ENCODE measurements at regions not wholly inside any gene's neighbourhood (a gene's known extent, or its start where the extent isn't known, plus 50 kb on each side); places are given as distances from the start of the nearest gene placed in this dataset.
"Not testable (repeated sequence)": the region's sequence is repeated elsewhere in the genome, so short reads cannot be mapped to it uniquely, and the experiment has no call there.

DNA sequence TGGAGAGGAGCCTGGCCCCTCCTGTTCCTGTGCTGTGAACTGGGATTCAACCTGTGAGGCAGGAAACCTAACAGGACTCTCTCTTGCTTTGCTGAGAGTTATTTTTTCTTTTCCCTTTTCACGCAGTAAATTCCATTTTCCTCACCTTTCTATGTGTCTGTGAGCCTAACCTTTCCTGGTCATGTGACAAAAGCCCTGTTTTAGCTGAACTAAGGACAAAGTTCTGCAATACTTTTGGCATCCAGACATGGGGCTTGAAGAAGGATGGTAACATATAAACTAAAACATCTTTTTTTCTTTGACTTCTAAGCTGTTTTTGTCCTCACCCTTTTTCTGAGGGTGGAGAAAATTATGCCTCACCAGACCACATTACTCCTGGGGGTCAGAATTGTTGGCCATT lies 368.5 kb downstream of the HTR1B start:
- DNase-seq (ENCODE audit: low read depth) (no peak), FAIRE-seq (no peak)
- Histone ChIP-seq H3K36me3 (ENCODE audit: control insufficient read depth, insufficient read depth, low read length) (no peaks in the 10 kb centered on the region), H3K4me3 (ENCODE audit: low read depth, low read length) (no peak overlapping the region), H3K27me3 (ENCODE audit: control insufficient read depth, insufficient read depth, low read length) (no peaks in the 10 kb centered on the region)
- TF ChIP-seq, protein P1, sequence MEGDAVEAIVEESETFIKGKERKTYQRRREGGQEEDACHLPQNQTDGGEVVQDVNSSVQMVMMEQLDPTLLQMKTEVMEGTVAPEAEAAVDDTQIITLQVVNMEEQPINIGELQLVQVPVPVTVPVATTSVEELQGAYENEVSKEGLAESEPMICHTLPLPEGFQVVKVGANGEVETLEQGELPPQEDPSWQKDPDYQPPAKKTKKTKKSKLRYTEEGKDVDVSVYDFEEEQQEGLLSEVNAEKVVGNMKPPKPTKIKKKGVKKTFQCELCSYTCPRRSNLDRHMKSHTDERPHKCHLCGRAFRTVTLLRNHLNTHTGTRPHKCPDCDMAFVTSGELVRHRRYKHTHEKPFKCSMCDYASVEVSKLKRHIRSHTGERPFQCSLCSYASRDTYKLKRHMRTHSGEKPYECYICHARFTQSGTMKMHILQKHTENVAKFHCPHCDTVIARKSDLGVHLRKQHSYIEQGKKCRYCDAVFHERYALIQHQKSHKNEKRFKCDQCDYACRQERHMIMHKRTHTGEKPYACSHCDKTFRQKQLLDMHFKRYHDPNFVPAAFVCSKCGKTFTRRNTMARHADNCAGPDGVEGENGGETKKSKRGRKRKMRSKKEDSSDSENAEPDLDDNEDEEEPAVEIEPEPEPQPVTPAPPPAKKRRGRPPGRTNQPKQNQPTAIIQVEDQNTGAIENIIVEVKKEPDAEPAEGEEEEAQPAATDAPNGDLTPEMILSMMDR (IDR thresholded peaks at IDR 0.05; ENCODE audit: insufficient read depth, low read length, severe bottlenecking), result no peak

DNA sequence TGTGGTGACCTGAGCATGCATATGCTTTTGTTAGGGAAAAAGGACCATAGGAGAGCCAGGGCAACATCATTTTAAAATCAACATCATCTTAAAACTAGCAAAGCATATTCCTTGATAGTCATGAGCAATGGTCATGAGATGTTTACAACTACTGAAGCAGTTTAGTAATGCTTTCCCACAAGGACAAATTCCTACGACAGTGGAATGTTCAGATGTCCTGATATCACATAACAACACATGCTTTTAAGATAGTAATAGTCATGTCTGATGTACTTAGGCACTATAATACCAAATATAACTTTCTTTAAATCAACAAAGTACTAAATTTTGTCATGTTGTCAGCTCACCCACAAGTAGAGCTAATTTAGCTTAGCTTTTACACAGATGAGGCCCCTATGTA lies 370.3 kb downstream of the HTR1B start:
- no peak for DNase-seq (ENCODE audit: low read depth)
- no peak overlapping the region for H3K4me3 ChIP-seq (ENCODE audit: low read depth, low read length)
- TF ChIP-seq, protein P1 (IDR thresholded peaks at IDR 0.05; ENCODE audit: insufficient read depth, low read length, severe bottlenecking), result no peak
- H3K27me3 ChIP-seq (ENCODE audit: control insufficient read depth, insufficient read depth, low read length), result no peaks in the 10 kb centered on the region
- FAIRE-seq, result no peak
- no peaks in the 10 kb centered on the region for H3K36me3 ChIP-seq (ENCODE audit: control insufficient read depth, insufficient read depth, low read length)

DNA sequence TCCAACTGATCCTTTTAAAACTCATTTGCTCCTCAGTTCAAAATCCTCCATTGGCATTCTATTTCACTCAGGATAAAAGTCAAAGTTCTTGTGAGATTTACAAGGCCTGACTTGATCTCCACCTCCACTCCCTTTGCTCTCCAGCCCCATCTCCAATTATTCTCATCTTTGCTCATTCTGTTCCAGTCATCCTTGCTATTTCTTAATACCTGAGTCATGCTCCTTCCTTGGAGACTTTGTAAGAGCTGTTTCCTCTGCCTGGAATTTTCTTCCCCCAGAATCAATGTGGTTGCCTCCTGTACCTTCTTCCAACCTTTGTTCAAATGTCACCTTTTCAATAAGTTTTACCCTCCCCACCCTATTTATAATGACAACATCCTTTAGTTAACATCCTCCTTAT lies 373.5 kb downstream of the HTR1B start:
- no peak for FAIRE-seq
- DNase-seq (ENCODE audit: low read depth), result peak; percentile 86
- Histone ChIP-seq H3K36me3 (ENCODE audit: control insufficient read depth, insufficient read depth, low read length) (no peaks in the 10 kb centered on the region), H3K4me3 (ENCODE audit: low read depth, low read length) (no peak overlapping the region), H3K27me3 (ENCODE audit: control insufficient read depth, insufficient read depth, low read length) (no peaks in the 10 kb centered on the region)
- TF ChIP-seq, protein P1 (IDR thresholded peaks at IDR 0.05; ENCODE audit: insufficient read depth, low read length, severe bottlenecking), result no peak

DNA sequence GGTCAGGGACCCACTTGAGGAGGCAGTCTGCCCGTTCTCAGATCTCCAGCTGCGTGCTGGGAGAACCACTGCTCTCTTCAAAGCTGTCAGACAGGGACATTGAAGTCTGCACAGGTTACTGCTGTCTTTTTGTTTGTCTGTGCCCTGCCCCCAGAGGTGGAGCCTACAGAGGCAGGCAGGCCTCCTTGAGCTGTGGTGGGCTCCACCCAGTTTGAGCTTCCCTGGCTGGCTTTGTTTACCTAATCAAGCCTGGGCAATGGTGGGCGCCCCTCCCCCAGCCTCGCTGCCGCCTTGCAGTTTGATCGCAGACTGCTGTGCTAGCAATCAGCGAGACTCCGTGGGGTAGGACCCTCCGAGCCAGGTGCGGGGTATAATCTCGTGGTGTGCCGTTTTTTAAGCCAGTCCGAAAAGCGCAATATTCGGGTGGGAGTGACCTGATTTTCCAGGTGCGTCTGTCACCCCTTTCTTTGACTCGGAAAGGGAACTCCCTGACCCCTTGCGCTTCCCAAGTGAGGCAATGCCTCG lies 375.4 kb downstream of the HTR1B start:
- FAIRE-seq; H3K4me3 ChIP-seq (ENCODE audit: low read depth, low read length); H3K27me3 ChIP-seq (ENCODE audit: control insufficient read depth, insufficient read depth, low read length); DNase-seq (ENCODE audit: low read depth); H3K36me3 ChIP-seq (ENCODE audit: control insufficient read depth, insufficient read depth, low read length): not testable (repeated sequence)

DNA sequence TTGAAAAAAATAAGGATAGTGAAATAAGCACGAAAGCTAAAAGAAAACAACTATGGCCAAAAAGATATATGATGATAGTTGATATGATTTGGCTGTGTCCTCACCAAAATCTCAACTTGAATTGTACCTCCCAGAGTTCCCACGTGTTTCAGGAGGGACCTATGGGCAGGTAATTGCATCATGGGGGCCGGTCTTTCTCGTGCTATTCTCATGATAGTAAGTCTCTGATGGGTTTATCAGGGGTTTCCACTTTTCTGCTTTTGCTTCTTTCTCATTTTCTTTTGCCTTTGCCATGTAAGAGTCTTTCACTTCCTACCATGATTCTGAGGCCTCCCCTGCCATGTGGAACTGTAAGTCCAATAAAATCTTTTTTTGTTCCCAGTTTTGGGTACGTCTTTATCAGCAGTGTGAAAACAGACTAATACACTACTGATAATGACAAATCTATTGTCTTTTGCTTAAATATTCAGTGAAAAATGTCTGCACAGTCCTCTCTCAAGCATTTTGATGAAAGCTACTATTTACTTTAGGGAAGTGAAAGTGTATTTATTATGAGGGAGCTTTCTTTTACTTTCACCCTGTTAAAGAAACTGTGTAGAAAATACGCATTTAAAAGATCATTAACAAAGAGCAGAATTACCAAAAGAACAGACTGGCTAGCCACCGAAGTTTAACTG lies 389.1 kb downstream of the HTR1B start:
- FAIRE-seq (no peak), DNase-seq (ENCODE audit: low read depth) (no peak)

DNA sequence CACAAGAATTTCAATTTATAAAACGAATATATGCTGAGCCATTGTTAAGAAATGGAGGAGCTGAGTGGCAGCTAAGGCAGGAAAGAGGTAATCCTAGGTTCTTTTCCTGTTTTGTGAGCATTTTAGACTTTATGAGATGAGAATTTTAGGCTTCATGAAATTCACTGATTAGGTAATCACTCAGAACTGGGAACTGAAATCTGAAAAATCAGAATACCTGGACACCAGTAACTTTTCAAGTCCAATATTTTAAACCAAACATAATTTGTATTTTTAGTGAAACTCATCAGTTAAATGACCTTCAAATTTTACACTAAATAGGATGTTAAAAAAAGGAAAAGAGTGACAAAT lies 389.9 kb downstream of the HTR1B start:
- no peak overlapping the region for H3K4me3 ChIP-seq (ENCODE audit: low read depth, low read length)
- TF ChIP-seq, protein P1 (IDR thresholded peaks at IDR 0.05; ENCODE audit: insufficient read depth, low read length, severe bottlenecking), result no peak
- no peaks in the 10 kb centered on the region for H3K27me3 ChIP-seq (ENCODE audit: control insufficient read depth, insufficient read depth, low read length)
- H3K36me3 ChIP-seq (ENCODE audit: control insufficient read depth, insufficient read depth, low read length), result no peaks in the 10 kb centered on the region
- DNase-seq (ENCODE audit: low read depth), result no peak
- FAIRE-seq, result no peak

More for the DNA sequence above, 389.1 kb downstream of the HTR1B start:
- Histone ChIP-seq H3K36me3 (ENCODE audit: control insufficient read depth, insufficient read depth, low read length) (no peaks in the 10 kb centered on the region), H3K4me3 (ENCODE audit: low read depth, low read length) (no peak overlapping the region), H3K27me3 (ENCODE audit: control insufficient read depth, insufficient read depth, low read length) (no peaks in the 10 kb centered on the region)
- TF ChIP-seq, protein P1 (IDR thresholded peaks at IDR 0.05; ENCODE audit: insufficient read depth, low read length, severe bottlenecking), result no peak

Data from bronchial epithelial cell (primary cell).